LNCAP (cell line): ENCODE measurements at regions not wholly inside any gene's neighbourhood (a gene's known extent, or its start where the extent isn't known, plus 50 kb on each side); places are given as distances from the start of the nearest gene placed in this dataset.

ENCODE experiments used
- TF ChIP-seq, protein P1 (sequence below): fragments of 450-650 bp; IDR thresholded peaks from 2 replicates; pipeline ENCODE4 v1.5.1; 2017; ENCODE audit warnings: mild to moderate bottlenecking

DNA sequence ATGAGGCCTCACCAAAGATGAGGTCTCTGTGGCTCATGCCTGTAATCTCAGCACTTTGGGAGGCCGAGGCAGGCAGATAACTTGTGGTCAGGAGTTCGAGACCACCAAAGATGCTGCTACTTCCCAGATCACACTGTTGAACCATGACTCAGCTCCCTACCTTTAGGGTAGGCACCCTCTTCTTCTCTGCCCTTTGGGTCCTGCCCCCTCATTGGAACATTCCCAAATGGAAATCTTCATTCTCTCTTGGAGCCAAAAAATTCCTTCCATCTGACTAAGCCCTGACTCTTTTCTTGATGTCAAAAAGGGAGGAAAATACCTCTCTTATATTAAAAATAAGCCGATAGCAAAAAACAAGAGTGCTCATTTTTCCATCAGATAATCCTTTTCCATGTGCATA is 183.5 kb downstream of the PAX3 start:
- TF ChIP-seq, protein P1, sequence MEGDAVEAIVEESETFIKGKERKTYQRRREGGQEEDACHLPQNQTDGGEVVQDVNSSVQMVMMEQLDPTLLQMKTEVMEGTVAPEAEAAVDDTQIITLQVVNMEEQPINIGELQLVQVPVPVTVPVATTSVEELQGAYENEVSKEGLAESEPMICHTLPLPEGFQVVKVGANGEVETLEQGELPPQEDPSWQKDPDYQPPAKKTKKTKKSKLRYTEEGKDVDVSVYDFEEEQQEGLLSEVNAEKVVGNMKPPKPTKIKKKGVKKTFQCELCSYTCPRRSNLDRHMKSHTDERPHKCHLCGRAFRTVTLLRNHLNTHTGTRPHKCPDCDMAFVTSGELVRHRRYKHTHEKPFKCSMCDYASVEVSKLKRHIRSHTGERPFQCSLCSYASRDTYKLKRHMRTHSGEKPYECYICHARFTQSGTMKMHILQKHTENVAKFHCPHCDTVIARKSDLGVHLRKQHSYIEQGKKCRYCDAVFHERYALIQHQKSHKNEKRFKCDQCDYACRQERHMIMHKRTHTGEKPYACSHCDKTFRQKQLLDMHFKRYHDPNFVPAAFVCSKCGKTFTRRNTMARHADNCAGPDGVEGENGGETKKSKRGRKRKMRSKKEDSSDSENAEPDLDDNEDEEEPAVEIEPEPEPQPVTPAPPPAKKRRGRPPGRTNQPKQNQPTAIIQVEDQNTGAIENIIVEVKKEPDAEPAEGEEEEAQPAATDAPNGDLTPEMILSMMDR, result no peak

DNA sequence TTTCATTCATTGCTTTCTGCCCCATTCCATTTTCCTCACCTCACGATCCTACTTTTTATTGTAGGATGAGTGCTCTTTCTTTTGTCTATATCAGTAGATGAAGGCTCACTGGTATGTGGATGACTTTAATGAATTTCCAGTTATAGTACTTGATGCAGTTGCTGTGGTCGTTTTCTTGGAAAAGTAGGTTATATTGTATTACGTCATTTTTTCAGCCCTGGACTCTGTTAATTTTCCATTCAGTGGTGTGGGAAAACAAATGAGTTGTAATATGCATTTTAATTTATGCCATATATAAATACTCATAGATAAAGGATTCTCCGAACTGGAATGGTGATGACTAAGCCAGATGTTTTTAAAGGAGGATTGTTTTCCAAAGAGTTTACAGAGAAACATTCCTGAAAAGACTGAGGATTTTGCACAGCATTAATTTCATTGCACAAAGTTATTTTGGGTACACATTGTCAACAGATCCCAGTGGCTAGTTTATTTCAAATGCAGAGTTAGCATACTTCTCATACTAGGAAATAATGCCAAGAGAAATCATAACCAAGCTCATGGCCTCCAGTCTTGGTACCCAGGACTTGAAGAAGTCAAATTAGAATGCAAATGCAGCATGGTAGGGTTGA is 189.7 kb downstream of the PAX3 start:
- TF ChIP-seq, protein P1, result no peak

DNA sequence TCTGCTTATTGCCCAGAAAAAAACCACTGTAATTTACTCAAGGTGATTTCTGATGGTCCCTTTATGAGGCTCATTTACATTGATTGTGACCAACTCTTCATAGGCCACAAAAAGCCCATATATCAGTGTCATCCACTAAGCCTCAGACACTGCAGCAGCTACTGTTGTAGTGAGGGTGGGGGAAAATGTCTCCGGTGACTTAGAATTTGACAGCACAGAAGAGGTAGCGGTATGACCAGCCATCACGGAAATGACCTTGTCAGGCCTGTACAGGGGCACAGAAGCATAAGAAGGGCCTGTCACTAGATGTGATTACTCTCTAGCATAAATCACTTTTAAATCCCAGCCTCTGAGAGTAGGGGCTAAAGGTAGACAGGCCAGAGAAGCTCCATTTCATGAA is 190.3 kb downstream of the PAX3 start:
- TF ChIP-seq, protein P1, result no peak

DNA sequence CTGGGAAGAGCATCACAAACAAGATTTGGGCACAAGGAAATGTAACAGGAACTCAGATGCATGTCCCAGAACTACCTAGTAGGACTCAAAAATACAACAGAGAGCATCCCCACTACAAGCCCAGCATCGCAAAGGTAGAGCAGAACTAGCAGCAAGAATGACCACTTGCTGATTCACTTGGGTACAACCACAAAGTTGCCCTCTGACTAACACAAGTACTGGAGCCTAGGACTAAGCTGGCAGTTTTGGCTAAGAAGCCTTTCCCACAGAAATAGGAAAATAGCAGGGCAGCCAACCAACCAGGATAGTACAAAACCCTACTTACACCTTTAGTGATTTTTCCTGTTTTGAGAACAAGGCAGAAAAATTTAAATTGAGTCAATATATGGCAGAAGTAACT is 193.8 kb downstream of the PAX3 start:
- TF ChIP-seq, protein P1, result no peak

DNA sequence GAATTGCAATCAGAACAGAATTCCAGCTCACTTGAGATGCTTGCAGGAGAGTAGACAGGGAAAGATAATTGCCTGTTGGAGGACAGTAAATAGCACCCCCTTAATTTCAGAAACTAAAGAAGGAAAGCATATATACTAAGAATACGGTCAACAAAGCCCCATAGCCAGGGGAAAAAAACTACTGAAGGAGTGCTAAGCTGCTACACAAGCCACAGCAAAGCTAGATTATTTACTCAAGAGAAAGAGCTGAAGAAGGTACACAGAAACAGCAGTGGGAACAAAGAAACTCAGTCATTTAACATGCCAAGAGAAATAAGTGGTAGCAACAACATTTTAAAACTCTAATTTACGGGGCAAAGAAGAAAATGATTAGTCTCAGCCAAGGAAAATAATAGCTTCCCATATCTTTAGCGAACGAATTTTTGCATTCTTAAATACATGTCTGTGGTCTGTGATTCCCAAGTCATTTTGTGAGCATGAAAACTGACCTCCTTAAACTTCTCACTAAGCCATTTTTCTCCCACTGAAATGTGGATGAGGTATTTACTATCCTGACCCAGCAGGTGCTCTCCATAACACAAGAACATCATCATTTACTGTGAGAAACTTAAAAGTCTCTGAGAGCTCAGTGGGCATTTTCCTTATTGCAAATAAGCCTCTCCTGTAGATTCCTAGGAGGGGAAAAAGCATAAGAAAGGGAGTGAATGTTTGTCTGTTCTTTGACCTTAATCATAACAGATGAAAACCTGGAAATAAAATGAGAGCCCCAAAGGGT is 196.0 kb downstream of the PAX3 start:
- TF ChIP-seq, protein P1, result no peak

DNA sequence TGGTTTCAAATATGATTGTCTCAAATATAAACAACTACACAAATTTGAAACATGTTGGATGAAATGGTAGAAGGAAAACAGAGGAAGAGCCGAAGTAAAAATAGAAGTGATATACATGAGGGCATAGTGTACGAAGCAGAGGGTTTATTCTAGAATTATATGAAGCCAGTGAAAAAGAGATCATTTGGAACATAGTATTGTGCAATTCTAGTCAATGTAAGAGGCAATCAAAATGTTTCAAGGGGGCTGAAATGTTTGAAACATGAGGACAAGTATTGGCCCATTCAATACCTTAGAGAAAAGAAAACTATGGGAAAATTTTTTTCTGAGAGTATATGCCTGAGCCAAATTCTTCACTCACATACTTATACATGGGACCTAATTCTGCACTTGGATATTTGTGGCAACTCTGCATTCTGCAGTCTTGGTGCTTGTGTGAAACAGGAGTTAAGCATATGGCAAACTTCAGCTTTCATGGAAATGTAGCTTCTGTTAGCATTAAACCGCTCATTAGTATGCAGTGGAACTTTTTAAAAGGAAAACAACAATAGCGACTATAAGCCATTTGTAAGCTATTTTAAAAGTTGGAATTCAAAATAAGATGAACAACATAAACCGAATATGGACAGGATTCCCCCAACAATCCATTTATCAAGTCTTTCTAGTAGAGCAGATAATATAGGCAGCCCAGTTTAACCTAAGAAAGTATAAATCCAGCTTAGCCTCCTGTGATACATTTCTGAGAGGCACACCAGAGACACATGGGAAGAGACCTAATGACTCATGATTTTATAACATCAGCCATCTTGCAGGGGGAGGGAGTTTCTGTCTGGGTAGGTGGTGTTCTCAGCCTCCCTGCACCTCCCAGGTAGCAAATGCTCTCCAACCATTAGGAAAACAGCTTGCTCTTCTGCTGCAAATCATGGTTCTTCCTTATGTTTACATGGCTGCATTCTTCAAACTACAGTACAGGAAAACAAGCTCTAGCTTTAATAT is 197.8 kb downstream of the PAX3 start:
- TF ChIP-seq, protein P1, result no peak

DNA sequence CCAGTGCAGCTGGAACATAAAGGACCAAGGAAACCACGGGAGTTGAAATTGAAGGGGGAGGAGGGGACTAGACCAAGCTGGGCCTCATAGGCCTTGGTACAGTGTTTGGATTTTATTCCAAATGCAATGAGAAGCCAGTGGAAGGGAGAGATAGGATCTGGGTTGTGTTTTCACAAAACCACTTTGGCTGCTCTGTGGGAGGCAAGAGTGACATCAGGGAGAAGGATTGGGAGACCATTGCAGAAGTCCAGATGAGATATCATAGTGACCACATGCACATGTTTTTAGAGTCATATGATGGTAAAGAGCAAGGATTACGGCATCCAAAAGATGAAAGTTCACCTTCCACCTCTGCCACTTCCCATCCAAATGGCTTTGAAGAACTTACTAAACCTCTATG is 210.2 kb downstream of the PAX3 start:
- TF ChIP-seq, protein P1, result no peak
